Spleen (tissue), 11 donors: ENCODE measurements at regions not wholly inside any gene's neighbourhood (a gene's known extent, or its start where the extent isn't known, plus 50 kb on each side); places are given as distances from the start of the nearest gene placed in this dataset.

Source experiments
- DNase-seq: peaks from one replicate; pipeline ENCODE4 v3.0.0-alpha.2; 2020
- H3K27ac ChIP-seq, 8 donors: fragments of 200-600 bp; sonication (generic) in 7 of 8; 1 replicate in 4 of 8; 2 replicates in 4 of 8; pipeline versions ENCODE4 v1.5.0 to v1.8.0; 2016 to 2021; ENCODE audit warnings: inconsistent platforms in 4 of 8, mild to moderate bottlenecking in 4 of 8, moderate library complexity in 1 of 8
- H3K27me3 ChIP-seq, 7 donors: fragments of 200-600 bp; sonication (generic) in 6 of 7; replicated peaks in 1 of 7; 1 replicate in 4 of 7; 2 replicates in 3 of 7; pipeline versions ENCODE4 v1.5.0 to v1.8.0; 2016 to 2021; ENCODE audit warnings: inconsistent platforms in 3 of 7, mild to moderate bottlenecking in 1 of 7
- H3K36me3 ChIP-seq, 6 donors: fragments of 200-600 bp; sonication (generic) in 5 of 6; 1 replicate in 4 of 6; 2 replicates in 2 of 6; pipeline versions ENCODE4 v1.5.0 to v1.8.0; 2016 to 2021; ENCODE audit warnings: inconsistent platforms in 2 of 6
- H3K4me1 ChIP-seq, 6 donors: fragments of 200-600 bp; sonication (generic) in 5 of 6; 1 replicate in 3 of 6; 2 replicates in 3 of 6; pipeline versions ENCODE4 v1.5.0 to v1.8.0; 2016 to 2021; ENCODE audit warnings: inconsistent platforms in 3 of 6
- H3K4me3 ChIP-seq, 8 donors: fragments of 200-600 bp; sonication (generic) in 7 of 8; 1 replicate in 4 of 8; 2 replicates in 4 of 8; pipeline versions ENCODE4 v1.5.0 to v1.8.0; 2016 to 2021; ENCODE audit warnings: inconsistent platforms in 4 of 8, mild to moderate bottlenecking in 4 of 8, moderate library complexity in 2 of 8
- H3K9me3 ChIP-seq, 8 donors: fragments of 200-600 bp; sonication (generic) in 7 of 8; 1 replicate in 4 of 8; 2 replicates in 4 of 8; pipeline versions ENCODE4 v1.5.0 to v1.8.0; 2016 to 2021; ENCODE audit warnings: inconsistent platforms in 4 of 8
- CTCF ChIP-seq, 11 experiments: fragments of 200-600 bp in 7 of 11; fragments of 450-650 bp in 4 of 11; sonication (generic) in 4 of 11; IDR thresholded peaks in 8 of 11; conservative IDR thresholded peaks in 3 of 11; 1 replicate in 7 of 11; 2 replicates in 4 of 11; pipeline versions ENCODE4 v1.4.0 to v1.8.0; 2016 to 2021; ENCODE audit warnings: antibody characterized with exemption in 11 of 11, inconsistent platforms in 4 of 11, mild to moderate bottlenecking in 1 of 11
- POLR2A ChIP-seq, 3 donors: fragments of 450-650 bp; IDR thresholded peaks; one replicate each; pipeline ENCODE4 v1.5.1; 2017; ENCODE audit warnings: antibody characterized with exemption in 3 of 3, mild to moderate bottlenecking in 1 of 3
- POLR2AphosphoS5 ChIP-seq, 3 donors: sonication (generic); formaldehyde crosslinking; IDR thresholded peaks; one replicate each; pipeline ENCODE4 v1.5.1; 2017; ENCODE audit warnings: antibody characterized with exemption in 3 of 3
- WGBS, 5 donors: extraction: QIAGEN DNeasy Blood & Tissue Kit in 3 of 5; methylation state at CpG; one replicate each; pipeline versions ENCODE4 v1.1.5 to v1.1.7; 2013 to 2018; 5-methylcytosine and 5-hydroxymethylcytosine counted together
- intact Hi-C: fragments of 100-400 bp; cut with DNase I; formaldehyde crosslinking; loops from one replicate; pipeline ENCODE4 v1.15.0; 2023; ENCODE audit warnings: low total_unique reads
- donor health status: healthy with polysubstance abuse.
- donor health status: DM: no; HTN: no; CAD: no; lungs with moderate emphysema.
- donor health status: DM: no; HTN: no; CAD: no.
- donor health status: Bipolar disorder and iron deficiency.
- donor health status: healthy.
- donor health status: DM: no; HTN: no; CAD: no.
- donor health status: DM: yes; HTN: yes; CAD: no.

DNA sequence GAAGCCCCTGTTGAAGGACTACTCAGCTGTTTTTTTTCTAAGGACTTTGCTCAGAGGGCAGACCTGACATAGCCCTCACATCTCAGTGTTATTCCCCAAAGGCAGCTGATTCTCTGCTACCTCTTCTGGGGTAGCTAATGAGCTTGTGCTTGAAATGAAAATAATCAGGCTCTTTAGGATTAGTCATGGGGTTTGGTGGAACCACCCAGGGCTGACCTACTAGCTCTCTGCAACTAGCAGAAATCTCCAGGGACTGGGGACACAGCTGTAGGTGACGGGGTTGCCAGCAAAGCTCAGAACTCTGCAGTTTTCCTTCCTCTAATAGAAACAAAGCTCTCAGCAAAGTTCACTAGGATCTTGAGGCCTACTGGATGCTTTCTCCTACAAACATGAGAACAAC is 106.4 kb upstream of the BCL9 start:
- no peak overlapping the region for H3K4me3 ChIP-seq
- WGBS, 5 donors, result 50 to 82% (median 65%) methylated on average over 1 of the region's 1 CpG
- H3K9me3 ChIP-seq, result no peaks in the 10 kb centered on the region
- intact Hi-C loops, result no loop called here
- no peaks in the 10 kb centered on the region for H3K36me3 ChIP-seq
- no peak overlapping the region for H3K27ac ChIP-seq
- no peak for DNase-seq
- TF ChIP-seq POLR2AphosphoS5 (IDR thresholded peaks at IDR 0.05) (no peak), CTCF (IDR thresholded peaks at IDR 0.05 in 8 of 11, conservative IDR thresholded peaks at IDR 0.05 in 3 of 11) (no peak), POLR2A (IDR thresholded peaks at IDR 0.05) (no peak)
- H3K4me1 ChIP-seq, result no peaks in the 10 kb centered on the region
- H3K27me3 ChIP-seq, result no peaks in the 10 kb centered on the region

DNA sequence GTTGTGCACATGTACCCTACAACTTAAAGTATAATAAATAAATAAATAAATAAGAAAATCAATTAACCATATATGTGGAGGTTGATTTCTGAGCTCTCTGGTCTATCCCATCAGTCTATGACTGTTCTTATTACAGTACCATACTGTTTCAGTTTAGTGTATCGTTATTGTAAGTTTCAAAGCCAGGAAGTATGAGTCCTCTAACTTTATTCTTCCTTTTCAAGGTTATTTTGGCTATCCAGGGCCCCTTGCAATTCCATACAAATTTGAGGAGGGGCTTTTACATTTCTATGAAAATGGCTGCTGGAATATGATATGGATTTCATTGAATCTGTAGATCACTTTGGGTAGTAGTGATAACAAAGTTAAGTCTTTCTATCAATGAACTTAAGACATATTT is 96.9 kb upstream of the BCL9 start:
- intact Hi-C loops, result no loop called here
- no peak for TF ChIP-seq CTCF (IDR thresholded peaks at IDR 0.05 in 8 of 11, conservative IDR thresholded peaks at IDR 0.05 in 3 of 11)
- TF ChIP-seq POLR2AphosphoS5 (IDR thresholded peaks at IDR 0.05), result no peak
- TF ChIP-seq POLR2A (IDR thresholded peaks at IDR 0.05), result no peak
- H3K27ac ChIP-seq, result no peak overlapping the region
- H3K4me3 ChIP-seq, result no peak overlapping the region
- H3K27me3 ChIP-seq, result peaks cover 0 to 4% (median 0%) of the 10 kb centered on the region in 7 donors
- DNase-seq, result no peak
- no peaks in the 10 kb centered on the region for H3K36me3 ChIP-seq
- H3K4me1 ChIP-seq, result no peaks in the 10 kb centered on the region
- 83 to 97% (median 86%) methylated on average over 1 of the region's 1 CpG for WGBS, 5 donors
- H3K9me3 ChIP-seq, result peaks cover 0 to 64% (median 47%) of the 10 kb centered on the region in 8 donors

GRCh38 chr1:147451628-147452027 is 89.7 kb upstream of the BCL9 start:
- TF ChIP-seq POLR2AphosphoS5 (IDR thresholded peaks at IDR 0.05), result no peak
- no peak for TF ChIP-seq CTCF (IDR thresholded peaks at IDR 0.05 in 8 of 11, conservative IDR thresholded peaks at IDR 0.05 in 3 of 11)
- no peak for TF ChIP-seq POLR2A (IDR thresholded peaks at IDR 0.05)
- WGBS, 5 donors, result 65 to 92% (median 81%) methylated on average over 1 of the region's 1 CpG
- H3K4me1 ChIP-seq, result no peaks in the 10 kb centered on the region
- no peak overlapping the region for H3K27ac ChIP-seq
- no peak overlapping the region for H3K4me3 ChIP-seq
- H3K36me3 ChIP-seq, result no peaks in the 10 kb centered on the region
- intact Hi-C loops, result no loop called here
- peaks cover 0 to 17% (median 3%) of the 10 kb centered on the region in 8 donors for H3K9me3 ChIP-seq
- peaks cover 0 to 4% (median 0%) of the 10 kb centered on the region in 7 donors for H3K27me3 ChIP-seq
- DNase-seq, result no peak

DNA sequence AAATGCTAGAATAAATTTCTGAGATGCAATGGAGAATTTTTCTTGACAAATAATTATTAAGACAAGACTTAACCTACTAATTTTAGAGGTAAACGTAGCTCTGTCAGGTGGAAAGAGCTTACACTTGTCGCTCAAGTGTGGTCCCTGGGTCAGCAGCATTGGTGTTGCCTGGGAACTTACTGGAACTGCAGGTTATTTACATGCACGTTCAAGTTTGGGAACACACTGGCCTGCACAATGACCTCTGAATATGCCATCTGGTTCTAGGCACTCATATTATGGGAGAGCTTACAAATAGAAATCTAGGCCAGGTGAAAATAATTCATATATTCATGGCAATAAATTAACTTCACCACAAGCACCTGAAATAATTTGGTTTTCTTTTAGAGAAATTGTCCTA is 88.5 kb upstream of the BCL9 start:
- Histone ChIP-seq H3K4me3 (no peak overlapping the region), H3K36me3 (no peaks in the 10 kb centered on the region), H3K9me3 (peaks cover 0 to 6% (median 0%) of the 10 kb centered on the region in 8 donors), H3K27me3 (peaks cover 0 to 4% (median 0%) of the 10 kb centered on the region in 7 donors), H3K4me1 (no peaks in the 10 kb centered on the region), H3K27ac (no peak overlapping the region)
- TF ChIP-seq POLR2A (IDR thresholded peaks at IDR 0.05), result no peak
- no peak for TF ChIP-seq CTCF (IDR thresholded peaks at IDR 0.05 in 8 of 11, conservative IDR thresholded peaks at IDR 0.05 in 3 of 11)
- TF ChIP-seq POLR2AphosphoS5 (IDR thresholded peaks at IDR 0.05), result no peak
- DNase-seq, result no peak
- intact Hi-C loops, result no loop called here
- WGBS, 5 donors, result 63 to 83% (median 80%) methylated on average over 3 of the region's 3 CpGs
